ENCODE measurements at regions not wholly inside any gene's neighbourhood (a gene's known extent, or its start where the extent isn't known, plus 50 kb on each side); places are given as distances from the start of the nearest gene placed in this dataset.

GRCh38 chr5:88483964-88484672, 215.5 kb upstream of the TMEM161B start:
- DNase-seq = no peak

GRCh38 chr5:88480801-88481499, 212.3 kb upstream of the TMEM161B start:
- no peak for DNase-seq

- no peak for DNase-seq
These were observed 211.6 kb upstream of the TMEM161B start for GRCh38 chr5:88480245-88480644.

GRCh38 chr5:88474574-88474973, 205.9 kb upstream of the TMEM161B start:
- DNase-seq = no peak

GRCh38 chr5:88470745-88471144, 202.1 kb upstream of the TMEM161B start:
- DNase-seq = no peak

GRCh38 chr5:88459971-88460370, 191.3 kb upstream of the TMEM161B start:
- no peak for DNase-seq

GRCh38 chr5:88452820-88453219, 184.2 kb upstream of the TMEM161B start:
- no peak for DNase-seq

GRCh38 chr5:88450239-88450638, 181.6 kb upstream of the TMEM161B start:
- no peak for DNase-seq

GRCh38 chr5:88438006-88438405, 169.4 kb upstream of the TMEM161B start:
- no peak for DNase-seq

- DNase-seq = no peak
These were observed 167.6 kb upstream of the TMEM161B start for GRCh38 chr5:88436290-88436689.

GRCh38 chr5:88428633-88429032, 160.0 kb upstream of the TMEM161B start:
- no peak for DNase-seq

- no peak for DNase-seq
These were observed 157.8 kb upstream of the TMEM161B start for GRCh38 chr5:88426441-88426840.

- DNase-seq = no peak
These were observed 156.5 kb upstream of the TMEM161B start for GRCh38 chr5:88425124-88425523.

- no peak for DNase-seq
These were observed 151.3 kb upstream of the TMEM161B start for GRCh38 chr5:88419931-88420330.

- DNase-seq = no peak
These were observed 138.7 kb upstream of the TMEM161B start for GRCh38 chr5:88407341-88407740.

GRCh38 chr5:88405783-88406182, 137.1 kb upstream of the TMEM161B start:
- DNase-seq = no peak

- no peak for DNase-seq
These were observed 135.8 kb upstream of the TMEM161B start for GRCh38 chr5:88404405-88404804.

GRCh38 chr5:88401686-88402085, 133.0 kb upstream of the TMEM161B start:
- DNase-seq = no peak

- DNase-seq = no peak
These were observed 132.6 kb upstream of the TMEM161B start for GRCh38 chr5:88401228-88401627.

GRCh38 chr5:88399561-88399960, 130.9 kb upstream of the TMEM161B start:
- DNase-seq = no peak

- DNase-seq = no peak
These were observed 129.7 kb upstream of the TMEM161B start for GRCh38 chr5:88398316-88398715.

GRCh38 chr5:88396751-88397281, 128.2 kb upstream of the TMEM161B start:
- DNase-seq = no peak

GRCh38 chr5:88396000-88396535, 127.4 kb upstream of the TMEM161B start:
- no peak for DNase-seq

- DNase-seq = no peak
These were observed 126.6 kb upstream of the TMEM161B start for GRCh38 chr5:88395264-88395663.

Measured in left hindlimb (tissue), 1 donor.